Aorta (tissue), 5 donors: ENCODE measurements at regions not wholly inside any gene's neighbourhood (a gene's known extent, or its start where the extent isn't known, plus 50 kb on each side); places are given as distances from the start of the nearest gene placed in this dataset.

Experiments used
- ATAC-seq: fragments of 200-7000 bp; cut with Tn5 transposase; one replicate; pipeline ENCODE4 v1.9.1; 2022; ENCODE audit warnings: moderate library complexity; ENCODE audit not compliant: low FRiP score
- DNase-seq, 2 donors: peaks; one replicate each; pipeline ENCODE4 v3.0.0-alpha.2; 2020
- H3K27ac ChIP-seq, 2 donors: one replicate each; pipeline ENCODE4 v1.5.1; 2013; ENCODE audit warnings: low read length in 2 of 2, mild to moderate bottlenecking in 2 of 2, moderate library complexity in 2 of 2, control low read depth in 1 of 2, inconsistent platforms in 1 of 2, low read depth in 1 of 2
- H3K27me3 ChIP-seq, 2 donors: one replicate each; pipeline ENCODE4 v1.6.1; 2013; ENCODE audit warnings: control low read depth in 1 of 2, low read length in 1 of 2, mild to moderate bottlenecking in 1 of 2, moderate library complexity in 1 of 2; ENCODE audit not compliant: insufficient read depth in 2 of 2, control insufficient read depth in 1 of 2
- H3K36me3 ChIP-seq, 2 donors: one replicate each; pipeline ENCODE4 v1.6.1; 2013; ENCODE audit warnings: control low read depth in 1 of 2, low read length in 1 of 2, mild to moderate bottlenecking in 1 of 2; ENCODE audit not compliant: insufficient read depth in 2 of 2, control insufficient read depth in 1 of 2
- H3K4me1 ChIP-seq, 2 donors: one replicate each; pipeline ENCODE4 v1.6.1; 2013; ENCODE audit warnings: low read length in 2 of 2, control low read depth in 1 of 2, mild to moderate bottlenecking in 1 of 2, moderate library complexity in 1 of 2; ENCODE audit not compliant: insufficient read depth in 2 of 2, control insufficient read depth in 1 of 2
- H3K4me3 ChIP-seq, 2 donors: one replicate each; pipeline ENCODE4 v1.5.1; 2013; ENCODE audit warnings: low read length in 2 of 2, control low read depth in 1 of 2, mild to moderate bottlenecking in 1 of 2
- H3K9me3 ChIP-seq: one replicate; pipeline ENCODE4 v1.6.1; 2013; ENCODE audit warnings: mild to moderate bottlenecking, low read length; ENCODE audit not compliant: control insufficient read depth
- WGBS, 2 donors: extraction: QIAGEN DNeasy Blood & Tissue Kit; methylation state at CpG; one replicate each; pipeline ENCODE4 v1.1.7; 2013; 5-methylcytosine and 5-hydroxymethylcytosine counted together
- intact Hi-C, 2 donors: fragments of 100-400 bp; cut with DNase I; formaldehyde crosslinking; loops; one replicate each; pipeline versions ENCODE4 v1.14.2 to v1.15.0; 2022
- donor health status: healthy with polysubstance abuse.
- donor health status: Bipolar disorder and iron deficiency.
- donor health status: DM: no; HTN: no; CAD: no.
- donor health status: DM: no; HTN: no; CAD: no.
- donor health status: DM: yes; HTN: yes; CAD: no.

GRCh38 chr14:26709019-26709418 is 111.2 kb upstream of the NOVA1 start:
- no peak for DNase-seq
- no peaks in the 10 kb centered on the region for H3K4me1 ChIP-seq
- ATAC-seq = no peak
- no peak overlapping the region for H3K27ac ChIP-seq
- no peaks in the 10 kb centered on the region for H3K27me3 ChIP-seq
- no peaks in the 10 kb centered on the region for H3K9me3 ChIP-seq
- no peak overlapping the region for H3K4me3 ChIP-seq
- no peaks in the 10 kb centered on the region for H3K36me3 ChIP-seq
- intact Hi-C loops = no loop called here

- DNase-seq = no peak
Measured at GRCh38 chr14:26719514-26719913, 121.7 kb upstream of the NOVA1 start.

GRCh38 chr14:26722258-26722657 is 124.4 kb upstream of the NOVA1 start:
- Histone ChIP-seq H3K27ac (no peak overlapping the region), H3K4me3 (no peak overlapping the region), H3K27me3 (no peaks in the 10 kb centered on the region), H3K36me3 (no peaks in the 10 kb centered on the region), H3K4me1 (no peaks in the 10 kb centered on the region), H3K9me3 (no peaks in the 10 kb centered on the region)
- ATAC-seq (no peak), DNase-seq (no peak)
- intact Hi-C loops = no loop called here

More at GRCh38 chr14:26719514-26719913, 121.7 kb upstream of the NOVA1 start:
- H3K4me3 ChIP-seq = no peak overlapping the region
- intact Hi-C loops = no loop called here
- H3K27ac ChIP-seq = no peak overlapping the region
- no peaks in the 10 kb centered on the region for H3K36me3 ChIP-seq
- no peaks in the 10 kb centered on the region for H3K9me3 ChIP-seq
- no peaks in the 10 kb centered on the region for H3K4me1 ChIP-seq
- no peaks in the 10 kb centered on the region for H3K27me3 ChIP-seq
- no peak for ATAC-seq
- 79 to 81% methylated on average over 3 of the region's 3 CpGs for WGBS, 2 donors

- no peak overlapping the region for H3K27ac ChIP-seq
- intact Hi-C loops = loop anchor here in 1 of 2 donors (5.0 kb wide), 1 partner anchor 338 kb away; no protein-coding TSS in a partner anchor
- H3K36me3 ChIP-seq = no peaks in the 10 kb centered on the region
- H3K9me3 ChIP-seq = no peaks in the 10 kb centered on the region
- ATAC-seq = no peak
- no peaks in the 10 kb centered on the region for H3K27me3 ChIP-seq
- no peak overlapping the region for H3K4me3 ChIP-seq
- no peaks in the 10 kb centered on the region for H3K4me1 ChIP-seq
- 43 to 47% methylated on average over 3 of the region's 3 CpGs for WGBS, 2 donors
- no peak for DNase-seq
Measured at GRCh38 chr14:26729851-26730250, 132.0 kb upstream of the NOVA1 start.

GRCh38 chr14:26730929-26731618 is 133.2 kb upstream of the NOVA1 start:
- H3K9me3 ChIP-seq = no peaks in the 10 kb centered on the region
- intact Hi-C loops = loop anchor here in 1 of 2 donors (5.0 kb wide), 1 partner anchor 339 kb away; no protein-coding TSS in a partner anchor
- DNase-seq = peak in 1 of 2 donors; percentile 27
- no peaks in the 10 kb centered on the region for H3K27me3 ChIP-seq
- ATAC-seq = no peak
- no peaks in the 10 kb centered on the region for H3K36me3 ChIP-seq
- H3K4me3 ChIP-seq = no peak overlapping the region
- no peaks in the 10 kb centered on the region for H3K4me1 ChIP-seq
- H3K27ac ChIP-seq = no peak overlapping the region
- WGBS, 2 donors = 80 to 81% methylated on average over 4 of the region's 4 CpGs

GRCh38 chr14:26735811-26736210 is 138.0 kb upstream of the NOVA1 start:
- ATAC-seq = no peak
- no peak for DNase-seq
- no peaks in the 10 kb centered on the region for H3K27me3 ChIP-seq
- intact Hi-C loops = no loop called here
- no peaks in the 10 kb centered on the region for H3K36me3 ChIP-seq
- H3K9me3 ChIP-seq = no peaks in the 10 kb centered on the region
- WGBS, 2 donors = 63 to 79% methylated on average over 2 of the region's 2 CpGs
- H3K4me1 ChIP-seq = no peaks in the 10 kb centered on the region
- no peak overlapping the region for H3K4me3 ChIP-seq
- H3K27ac ChIP-seq = no peak overlapping the region

- Histone ChIP-seq H3K4me3 (no peak overlapping the region), H3K27ac (no peak overlapping the region), H3K4me1 (no peaks in the 10 kb centered on the region), H3K27me3 (no peaks in the 10 kb centered on the region), H3K36me3 (no peaks in the 10 kb centered on the region), H3K9me3 (no peaks in the 10 kb centered on the region)
- 8% methylated on average over 3 of the region's 3 CpGs for WGBS, 2 donors
- DNase-seq = no peak
- intact Hi-C loops = no loop called here
- ATAC-seq = no peak
Measured at GRCh38 chr14:26738571-26738970, 140.7 kb upstream of the NOVA1 start.

GRCh38 chr14:26741711-26742212 is 143.9 kb upstream of the NOVA1 start:
- H3K9me3 ChIP-seq = no peaks in the 10 kb centered on the region
- ATAC-seq (no peak), DNase-seq (no peak)
- no peak overlapping the region for H3K4me3 ChIP-seq
- H3K27me3 ChIP-seq = no peaks in the 10 kb centered on the region
- no peaks in the 10 kb centered on the region for H3K36me3 ChIP-seq
- no peaks in the 10 kb centered on the region for H3K4me1 ChIP-seq
- intact Hi-C loops = no loop called here
- H3K27ac ChIP-seq = no peak overlapping the region

GRCh38 chr14:26743284-26743683 is 145.5 kb upstream of the NOVA1 start:
- DNase-seq (no peak), ATAC-seq (no peak)
- Histone ChIP-seq H3K36me3 (no peaks in the 10 kb centered on the region), H3K9me3 (no peaks in the 10 kb centered on the region), H3K4me3 (no peak overlapping the region), H3K4me1 (no peaks in the 10 kb centered on the region), H3K27me3 (no peaks in the 10 kb centered on the region), H3K27ac (no peak overlapping the region)
- WGBS, 2 donors = 75 to 79% methylated on average over 2 of the region's 2 CpGs
- intact Hi-C loops = no loop called here
